HT1080 (cell line): ENCODE measurements at regions not wholly inside any gene's neighbourhood (a gene's known extent, or its start where the extent isn't known, plus 50 kb on each side); places are given as distances from the start of the nearest gene placed in this dataset.
A peak's percentile ranks its signal among the peaks of the same experiment; 100 is the strongest.

Source experiments
- DNase-seq: peaks from one replicate; pipeline ENCODE4 v3.0.0-alpha.2; 2015; ENCODE audit warnings: low read depth

DNA sequence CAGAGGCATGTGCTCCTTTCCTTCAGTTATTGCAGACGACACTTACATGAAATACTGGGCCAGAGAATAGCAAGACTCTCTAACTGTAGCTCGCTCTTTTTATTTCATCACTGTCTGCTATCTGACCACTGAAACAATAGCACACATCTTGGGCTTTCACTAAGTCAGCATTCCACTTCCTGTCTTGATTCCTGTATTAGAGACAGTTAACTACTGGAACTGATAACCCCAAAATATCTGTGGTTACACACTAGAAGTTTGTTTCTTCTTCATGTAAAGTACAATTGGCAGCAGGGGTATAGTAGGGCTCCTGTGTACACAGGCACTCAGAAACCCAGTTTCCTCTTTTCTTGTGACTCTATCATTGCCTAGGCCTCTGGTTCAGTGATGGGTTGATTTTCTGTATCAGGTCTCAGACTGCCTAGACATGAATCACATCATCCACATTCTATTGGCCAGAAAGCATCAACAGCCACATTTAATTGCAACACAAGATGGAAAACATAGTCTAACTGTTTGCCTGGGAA lies 230.2 kb upstream of the CD96 start:
- peak; percentile 47 for DNase-seq

DNA sequence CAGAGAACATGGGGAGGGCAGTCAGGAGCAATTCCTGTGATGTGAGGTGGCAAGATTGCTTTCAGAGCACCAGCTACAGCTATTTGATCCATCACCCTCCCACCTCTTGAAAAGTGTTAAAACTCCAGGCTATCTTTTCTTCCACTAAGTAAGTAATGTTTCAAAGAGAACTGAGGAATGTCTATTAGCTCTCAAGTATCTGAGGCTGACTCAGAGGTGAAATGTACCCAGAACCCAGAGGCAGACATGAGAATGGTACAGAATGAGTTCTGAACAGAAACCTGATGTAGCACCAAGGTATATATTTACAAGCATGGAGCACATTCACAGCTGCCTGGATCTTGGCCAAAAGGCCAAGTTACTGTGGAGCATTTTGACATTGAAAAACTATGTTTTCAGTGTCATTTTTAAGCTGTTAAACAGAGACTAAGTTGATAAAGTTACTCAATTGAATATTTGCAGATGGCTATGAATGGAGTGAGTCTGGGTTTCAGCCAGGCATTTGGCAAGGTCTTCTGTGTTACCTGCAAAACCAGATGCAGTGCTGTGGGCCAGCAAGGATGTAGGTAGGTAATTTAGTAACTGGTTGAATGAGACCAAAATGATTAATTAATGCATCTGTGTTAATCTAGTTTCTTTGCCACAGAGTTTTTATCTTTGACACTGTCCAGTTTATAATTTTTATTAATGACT lies 227.7 kb upstream of the CD96 start:
- no peak for DNase-seq

DNA sequence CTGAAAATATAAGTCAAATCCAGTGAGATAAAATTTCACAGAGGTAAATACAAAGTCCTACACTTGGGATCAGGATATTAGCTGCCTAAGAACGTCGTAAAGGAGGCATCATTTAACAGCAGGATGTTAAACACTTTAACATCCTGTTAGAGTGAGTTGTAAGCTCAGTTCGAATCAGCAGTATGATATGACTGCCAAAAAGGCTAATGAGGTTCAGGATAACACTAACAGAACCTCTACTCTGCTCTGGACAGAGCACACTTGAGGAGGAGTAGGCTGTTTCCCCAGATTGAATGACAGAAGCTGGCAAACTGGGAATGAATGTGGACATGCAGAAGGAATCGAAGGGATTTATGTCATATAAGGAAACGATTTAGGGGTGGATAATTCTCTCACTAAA lies 227.1 kb upstream of the CD96 start:
- no peak for DNase-seq

DNA sequence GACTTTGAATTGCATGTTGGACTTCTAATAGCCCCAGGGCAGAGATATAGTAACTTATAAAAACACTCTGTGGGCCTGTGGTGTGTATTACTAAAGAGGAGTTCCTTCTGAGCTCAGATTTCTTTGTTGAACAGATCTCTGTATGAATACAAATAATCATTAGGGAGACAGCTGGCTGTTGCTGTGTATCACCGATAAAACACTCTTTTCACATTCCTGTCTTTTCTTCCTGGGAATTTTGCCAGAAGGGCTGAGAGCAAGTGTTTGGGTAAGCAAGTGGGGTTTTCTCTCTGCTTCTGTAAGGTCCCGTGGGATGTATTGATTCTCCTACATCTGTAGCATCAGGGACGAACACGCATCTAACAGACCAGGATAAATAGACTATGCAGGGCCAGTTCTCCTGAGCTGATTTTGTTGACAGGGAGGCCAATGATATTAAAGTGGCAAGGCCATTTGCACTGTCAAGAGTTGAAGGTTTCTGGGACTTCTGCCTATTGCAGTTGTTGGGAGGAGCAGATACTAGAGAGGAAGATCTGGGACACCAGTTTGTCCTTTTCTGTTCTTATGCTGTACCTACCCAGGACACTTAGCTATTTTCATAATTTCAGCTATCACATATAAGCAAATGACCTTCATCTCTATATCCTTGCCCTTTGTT lies 225.9 kb upstream of the CD96 start:
- no peak for DNase-seq

DNA sequence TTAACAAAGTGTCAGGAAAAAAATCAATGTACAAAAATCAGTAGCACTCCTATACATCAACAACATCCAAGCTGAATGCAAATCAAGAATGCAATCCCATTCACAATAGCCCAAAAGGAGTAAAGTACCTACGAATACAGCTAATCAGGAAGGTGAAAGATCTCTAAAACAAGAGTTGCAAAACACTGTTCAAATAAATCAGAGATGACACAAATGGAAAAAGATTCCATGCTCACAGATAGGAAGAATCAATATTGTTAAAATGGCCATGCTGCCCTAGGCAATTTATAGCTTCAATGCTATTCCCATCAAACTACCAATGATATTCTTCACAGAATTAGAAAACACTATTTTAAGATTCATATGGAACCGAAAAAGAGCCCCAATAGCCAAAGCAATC lies 223.7 kb upstream of the CD96 start:
- DNase-seq, result no peak

DNA sequence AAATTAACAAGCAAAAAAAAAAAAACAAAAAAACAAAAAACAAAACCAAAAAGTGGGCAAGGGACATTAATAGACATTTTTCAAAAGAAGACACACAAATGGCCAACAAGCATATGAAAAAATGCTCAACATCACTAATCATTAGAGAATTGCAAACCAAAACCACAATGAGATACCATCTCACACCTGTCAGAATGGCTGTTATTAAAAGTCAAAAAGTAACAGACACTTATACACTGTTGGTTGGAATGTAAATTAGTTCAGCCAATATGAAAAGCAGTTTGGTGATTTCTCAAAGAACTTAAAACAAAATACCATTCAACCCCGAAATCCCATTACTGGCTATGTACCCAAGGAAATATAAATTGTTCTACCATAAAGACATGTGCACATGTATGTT lies 222.4 kb upstream of the CD96 start:
- DNase-seq, result no peak

DNA sequence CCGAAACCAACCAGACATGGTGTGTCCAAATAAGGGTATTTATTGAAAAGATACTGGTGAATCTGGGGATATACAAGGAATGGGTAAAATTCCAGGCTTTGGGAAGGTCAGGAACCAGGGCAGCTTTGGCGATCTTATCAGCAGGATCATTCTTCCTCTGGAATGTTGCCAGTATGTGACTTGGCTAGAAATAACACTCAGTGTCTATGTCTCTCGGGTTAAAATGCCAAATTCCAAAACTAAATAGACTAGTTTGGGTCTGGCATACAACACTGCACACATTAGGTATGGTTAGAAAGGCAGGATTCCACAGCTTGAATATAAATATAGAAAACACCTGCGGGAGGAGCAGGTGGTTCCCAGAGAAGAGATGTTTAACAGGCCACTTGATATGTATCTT lies 220.2 kb upstream of the CD96 start:
- DNase-seq, result no peak

DNA sequence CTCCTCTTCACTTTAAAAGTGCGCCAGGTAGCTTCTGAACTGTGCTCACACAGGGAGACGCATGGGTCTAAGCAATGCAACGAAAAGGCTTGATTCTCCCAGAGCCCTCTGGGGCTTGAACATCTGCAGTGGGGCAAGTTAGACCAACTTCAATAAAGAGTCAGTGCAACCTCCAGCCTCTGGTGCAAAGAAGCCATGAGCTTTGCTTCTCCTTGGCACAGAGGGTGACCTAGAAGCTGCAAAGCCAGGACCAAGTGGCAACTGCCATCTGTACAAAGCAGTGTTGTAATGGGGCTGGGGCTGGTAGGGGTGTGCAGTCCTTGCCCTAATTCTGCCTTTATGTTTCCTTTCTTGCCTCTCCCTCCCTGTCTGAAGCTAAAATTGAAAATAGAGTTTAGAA lies 219.0 kb upstream of the CD96 start:
- no peak for DNase-seq

DNA sequence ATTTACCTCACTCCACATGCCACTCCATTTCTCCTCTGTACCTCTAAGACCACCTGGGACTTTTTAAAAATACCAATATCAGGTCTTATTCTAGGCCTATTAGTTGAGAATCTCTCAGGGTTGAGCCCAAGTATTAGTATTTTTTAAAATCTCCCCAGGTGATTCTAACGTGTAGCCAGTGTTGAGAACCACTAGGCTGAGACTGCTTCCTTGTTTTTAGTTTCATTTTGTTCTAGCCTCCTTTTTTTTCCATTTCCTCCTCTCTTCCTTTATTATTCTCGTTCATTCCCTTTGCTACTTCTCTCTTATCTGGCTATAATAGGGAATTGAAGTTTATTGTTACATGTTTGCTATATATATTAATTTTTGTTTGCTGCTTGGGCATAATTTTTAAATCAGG lies 217.8 kb upstream of the CD96 start:
- peak; percentile 36 for DNase-seq

DNA sequence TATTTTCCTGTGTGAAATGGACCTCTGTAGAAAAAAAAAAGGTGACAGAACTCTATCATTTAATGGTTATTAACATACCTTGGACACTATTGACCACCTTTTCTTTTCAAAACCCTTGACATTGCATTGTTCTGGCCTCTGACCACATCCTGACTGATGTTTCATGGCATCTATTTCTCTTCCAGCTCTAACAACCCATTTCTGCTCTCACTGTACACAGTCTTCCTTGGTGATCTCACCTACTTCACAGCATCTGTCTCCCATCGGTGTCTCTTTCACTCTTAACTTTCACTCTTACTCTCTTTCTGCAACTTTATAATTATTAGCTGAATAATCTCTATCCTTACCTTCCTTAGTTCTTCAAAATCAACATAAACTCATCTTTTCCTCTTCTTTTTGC lies 217.4 kb upstream of the CD96 start:
- peak; percentile 57 for DNase-seq

DNA sequence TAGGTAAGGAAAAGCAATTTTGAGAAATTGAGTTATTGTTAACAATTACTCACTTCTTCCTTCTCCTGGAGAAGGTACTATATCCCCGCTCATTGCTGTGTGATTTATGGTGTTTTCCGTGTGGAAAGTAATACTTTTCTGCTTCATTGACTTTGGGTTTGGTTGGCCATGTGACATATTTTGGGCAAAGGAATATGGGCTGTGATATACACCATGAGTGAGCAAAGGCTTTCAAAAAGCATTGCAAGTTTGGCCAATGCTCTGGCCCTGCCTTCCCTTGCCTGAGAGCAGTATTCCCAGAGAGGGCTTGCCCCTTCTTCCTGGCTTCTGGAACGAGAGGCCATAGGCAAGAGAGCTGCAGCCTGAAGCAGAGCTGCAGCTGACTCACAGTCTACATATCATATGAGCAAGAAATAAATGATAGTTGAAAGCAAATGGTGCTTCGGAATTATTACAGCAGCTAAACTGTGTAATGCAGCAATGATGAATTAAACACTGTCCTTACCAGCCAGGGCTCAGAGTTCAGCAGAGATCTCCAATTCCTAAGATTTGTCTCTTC lies 216.8 kb upstream of the CD96 start:
- DNase-seq, result no peak

DNA sequence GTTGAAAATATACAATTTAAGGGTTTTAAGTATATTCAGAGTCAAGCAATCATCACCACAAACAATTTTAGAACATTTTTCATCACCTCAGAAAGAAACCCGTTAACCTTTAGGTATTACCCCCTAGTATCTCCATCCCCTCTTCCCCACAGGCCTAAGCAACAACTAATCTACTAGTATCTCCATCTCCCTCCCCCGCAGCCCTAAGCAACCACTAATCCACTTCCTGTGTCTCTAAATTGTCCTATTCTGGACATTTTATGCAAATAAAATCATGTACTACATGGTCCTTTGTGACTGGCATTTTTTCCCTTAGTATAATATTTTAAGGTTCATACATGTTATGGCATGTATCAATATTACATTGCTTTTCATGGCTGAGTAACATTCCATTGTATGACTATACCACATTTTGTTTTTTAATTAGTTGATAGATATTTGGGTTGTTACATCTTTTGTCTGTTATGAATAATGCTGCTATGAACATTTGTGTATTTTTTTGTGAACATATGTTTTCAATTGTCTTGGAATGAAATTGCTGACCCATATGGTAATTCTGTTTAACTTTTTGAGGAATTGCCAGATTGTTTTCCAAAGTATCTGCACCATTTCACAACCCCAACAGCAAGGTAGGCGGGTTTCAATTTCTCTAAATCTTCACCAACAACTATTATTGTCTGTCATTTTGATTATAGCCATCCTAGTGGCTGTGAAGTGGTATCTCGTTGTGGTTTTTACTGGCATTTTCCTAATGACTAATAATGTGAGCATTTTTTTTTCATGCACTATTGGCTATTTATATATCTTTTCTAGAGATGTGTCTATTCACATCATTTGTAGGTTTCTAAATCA lies 215.6 kb upstream of the CD96 start:
- DNase-seq, result no peak

DNA sequence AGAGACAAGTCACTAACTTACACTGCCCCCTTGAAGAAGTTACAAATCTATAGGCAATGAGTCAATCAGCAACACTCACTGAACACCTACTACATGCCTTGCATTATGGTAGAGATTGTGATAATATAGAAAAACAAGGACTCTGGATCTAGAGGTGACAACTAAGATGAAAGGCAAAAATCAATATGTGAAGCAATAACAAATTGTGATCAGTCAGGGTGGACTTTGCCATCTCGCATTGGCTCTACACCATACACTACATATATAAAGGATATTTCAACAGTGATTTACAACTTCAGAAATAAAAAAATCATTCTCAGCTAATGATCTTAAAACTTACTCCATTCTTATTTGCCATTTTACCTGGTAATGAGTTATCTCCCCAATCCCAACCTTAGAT lies 210.7 kb upstream of the CD96 start:
- DNase-seq, result no peak

DNA sequence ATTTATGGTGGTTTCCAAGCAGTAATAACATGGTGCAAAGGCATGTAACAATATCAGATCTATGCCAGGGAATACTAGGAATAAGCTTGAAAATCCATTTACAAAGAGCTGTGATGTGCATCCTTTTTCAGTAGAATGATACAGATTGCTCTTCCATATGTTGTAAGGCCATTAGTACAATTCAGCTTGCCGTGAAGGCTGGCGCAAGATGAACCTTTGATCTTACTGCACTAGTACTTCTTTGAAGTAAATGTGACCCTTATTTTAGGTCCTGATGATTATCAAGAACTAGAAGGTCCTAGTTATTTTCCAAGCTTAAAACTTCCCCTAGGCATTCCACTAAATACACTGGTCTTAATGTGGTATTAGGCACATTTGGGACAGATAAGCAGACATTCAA lies 210.1 kb upstream of the CD96 start:
- no peak for DNase-seq

DNA sequence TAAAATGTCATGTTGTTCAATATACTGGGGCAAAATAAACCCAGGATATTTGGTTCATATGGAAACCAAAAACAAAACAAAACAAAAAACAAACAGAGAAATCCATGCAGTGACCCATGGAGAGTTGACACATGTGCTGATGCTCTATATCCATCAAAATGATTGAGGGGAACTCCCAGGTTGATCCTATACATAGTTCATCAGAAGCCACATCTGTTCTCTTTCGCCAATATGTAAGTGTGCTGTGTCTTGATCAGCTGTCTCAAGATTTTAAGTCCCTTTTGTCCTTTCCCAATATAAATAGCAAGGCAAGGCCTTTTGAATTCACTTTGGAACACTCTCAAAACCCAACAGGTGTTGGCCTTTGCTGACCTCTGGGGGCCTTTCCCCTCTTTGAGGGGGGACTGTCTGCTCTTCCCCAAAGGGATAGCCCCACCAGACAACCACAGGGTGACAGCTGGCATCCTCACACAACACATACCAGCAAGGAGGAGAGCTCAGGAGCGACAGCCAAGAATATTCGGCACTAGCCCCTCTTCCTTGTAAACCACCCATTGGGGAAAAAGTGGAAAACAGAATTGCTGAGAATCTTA lies 209.4 kb upstream of the CD96 start:
- DNase-seq, result no peak

DNA sequence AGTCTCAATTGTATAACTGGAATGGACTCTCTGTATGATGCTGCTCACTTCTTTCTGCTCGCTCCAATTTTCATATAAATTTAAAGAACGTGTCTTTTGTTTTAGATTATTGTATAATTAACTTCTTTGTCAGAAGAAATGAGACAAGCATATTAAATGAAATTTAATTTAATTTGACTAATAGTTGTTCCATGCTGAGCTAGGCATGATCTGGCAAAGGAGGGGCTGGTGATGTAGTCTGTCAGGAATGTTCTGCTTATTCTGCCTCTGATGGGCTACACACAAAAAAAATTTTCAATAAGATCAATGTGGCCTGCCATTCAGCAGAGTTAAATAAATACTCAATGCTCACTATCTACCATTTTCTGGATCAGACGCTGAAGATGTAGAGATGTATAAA lies 208.4 kb upstream of the CD96 start:
- DNase-seq, result peak; percentile 55

DNA sequence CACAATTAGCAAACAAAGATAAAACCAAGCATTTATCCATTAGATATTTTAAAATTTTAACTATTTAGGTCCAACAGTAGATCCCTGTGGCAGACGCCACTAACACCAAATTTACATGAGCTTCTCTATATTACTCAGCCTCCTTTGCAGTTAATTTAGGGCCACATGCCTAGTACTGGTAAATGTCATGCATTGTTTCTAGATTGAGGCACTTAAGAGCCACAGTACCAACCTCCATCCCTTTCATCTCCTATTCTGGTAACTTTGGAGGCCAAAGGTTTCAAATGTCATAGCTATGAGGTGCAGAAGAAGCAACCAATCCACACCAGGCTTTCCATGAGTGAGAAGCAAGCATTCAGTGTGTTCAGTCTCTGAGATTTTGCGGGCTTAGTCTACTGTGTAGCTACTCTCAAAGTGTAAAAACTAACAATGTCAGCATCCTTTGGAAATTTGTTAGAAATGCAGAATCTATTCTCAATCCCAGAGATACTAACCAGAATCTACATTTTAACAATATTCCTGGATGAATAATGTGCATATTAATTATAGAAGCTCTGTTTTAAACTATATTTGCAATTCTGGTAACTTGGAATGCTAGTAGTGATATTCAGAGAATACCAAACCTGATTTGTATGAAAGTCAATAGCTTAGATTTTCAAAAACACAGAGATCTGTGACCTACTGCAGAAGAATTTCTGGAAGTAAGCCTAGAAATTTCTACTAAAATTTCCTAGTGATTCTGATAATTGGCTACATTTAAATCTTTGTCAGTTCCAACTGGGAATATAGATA lies 206.3 kb upstream of the CD96 start:
- no peak for DNase-seq

DNA sequence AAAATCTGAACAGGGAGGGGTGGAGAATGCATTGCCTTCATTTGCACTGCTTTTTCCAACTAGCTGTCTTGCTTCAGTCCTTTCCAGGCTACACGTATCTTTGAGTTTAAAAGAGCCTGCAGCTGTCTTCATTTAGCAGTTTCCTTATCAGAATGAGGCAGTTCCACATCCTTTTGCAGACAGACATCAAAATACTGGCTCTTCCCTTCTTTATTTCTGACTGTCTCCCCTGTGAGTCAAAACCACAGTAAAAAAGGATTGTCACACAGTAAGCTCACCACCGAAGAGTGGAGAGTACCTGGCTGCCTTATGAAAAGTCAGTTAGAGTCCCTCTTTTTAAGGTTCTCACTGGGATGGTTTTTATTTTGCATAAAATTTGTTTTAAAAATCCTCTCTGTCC lies 205.5 kb upstream of the CD96 start:
- no peak for DNase-seq

DNA sequence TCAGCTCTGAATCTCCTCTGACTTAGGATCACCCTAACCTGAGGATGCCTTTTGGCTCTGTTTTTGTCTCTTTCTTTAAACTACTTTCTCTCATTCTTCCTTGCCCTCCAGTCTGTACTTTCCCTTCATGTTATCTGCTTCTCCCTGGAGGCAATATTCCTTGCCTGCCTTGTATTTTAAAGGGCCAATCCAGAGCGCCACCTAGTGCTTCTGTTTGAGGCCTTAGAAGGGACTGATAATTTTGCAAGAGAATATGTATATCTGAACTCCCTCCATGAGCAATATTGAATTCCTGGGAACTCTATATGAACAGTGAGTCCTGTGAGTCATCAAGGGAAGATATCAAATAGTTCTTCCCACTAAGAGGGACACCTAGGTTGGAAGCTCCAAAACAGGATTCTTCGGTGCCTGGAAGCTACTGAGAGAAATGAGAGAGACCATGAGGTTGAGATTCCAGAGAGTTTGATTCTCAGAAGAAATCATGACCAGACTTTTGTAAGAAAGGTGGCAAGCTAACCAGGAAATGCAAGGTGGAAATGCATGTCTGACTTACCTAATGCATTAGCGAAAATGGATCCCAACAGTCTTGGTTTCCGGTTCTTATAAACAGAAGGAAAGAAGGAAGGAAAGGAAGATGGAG lies 203.8 kb upstream of the CD96 start:
- DNase-seq, result peak; percentile 87

DNA sequence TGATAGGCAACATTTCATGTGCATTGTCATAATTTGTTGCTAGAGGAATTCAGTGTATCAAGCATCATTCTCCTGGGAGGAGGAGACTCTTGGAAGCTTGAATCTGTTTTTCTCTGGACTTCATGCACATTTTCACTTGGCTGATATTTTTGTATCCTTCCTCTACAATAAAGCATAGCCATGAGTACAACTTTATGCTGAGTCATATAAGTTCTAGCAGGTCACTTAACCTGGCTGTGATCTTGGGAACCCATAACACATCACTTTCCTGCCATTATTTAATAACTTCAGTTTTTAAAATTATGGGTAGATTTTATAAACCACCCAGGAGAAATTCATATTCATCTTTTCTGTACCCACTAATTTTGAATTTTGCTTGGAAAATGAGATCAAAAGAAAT lies 203.0 kb upstream of the CD96 start:
- DNase-seq, result no peak
